HG02970 (cell line): ENCODE measurements at regions not wholly inside any gene's neighbourhood (a gene's known extent, or its start where the extent isn't known, plus 50 kb on each side); places are given as distances from the start of the nearest gene placed in this dataset.
A peak's percentile ranks its signal among the peaks of the same experiment; 100 is the strongest.

ENCODE experiments used
- ATAC-seq: cut with Tn5 transposase; IDR thresholded peaks from one replicate; pipeline ENCODE4 v1.9.1; 2021; ENCODE audit warnings: mild to moderate bottlenecking, moderate library complexity, moderate number of reproducible peaks; ENCODE audit not compliant: unreplicated experiment, low FRiP score

- no peak for ATAC-seq
Measured at GRCh38 chr13:80047406-80047805, 293.5 kb downstream of the SPRY2 start.

DNA sequence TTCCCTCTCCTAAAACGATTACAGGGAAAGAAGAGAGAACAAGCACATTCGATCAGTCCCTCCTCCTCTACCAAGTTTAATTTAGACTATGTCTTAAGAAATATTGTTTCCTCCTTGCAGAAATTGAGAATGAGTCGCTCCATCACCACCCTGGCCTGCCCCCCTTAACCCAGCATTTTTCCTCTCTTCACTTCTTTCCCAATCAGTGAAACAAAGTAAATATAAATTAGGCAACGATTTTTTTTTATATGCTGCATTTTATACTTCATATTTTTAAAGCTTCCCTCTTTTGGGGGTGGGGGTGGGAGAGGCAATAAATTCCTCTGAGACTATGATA lies 300.0 kb downstream of the SPRY2 start:
- no peak for ATAC-seq

DNA sequence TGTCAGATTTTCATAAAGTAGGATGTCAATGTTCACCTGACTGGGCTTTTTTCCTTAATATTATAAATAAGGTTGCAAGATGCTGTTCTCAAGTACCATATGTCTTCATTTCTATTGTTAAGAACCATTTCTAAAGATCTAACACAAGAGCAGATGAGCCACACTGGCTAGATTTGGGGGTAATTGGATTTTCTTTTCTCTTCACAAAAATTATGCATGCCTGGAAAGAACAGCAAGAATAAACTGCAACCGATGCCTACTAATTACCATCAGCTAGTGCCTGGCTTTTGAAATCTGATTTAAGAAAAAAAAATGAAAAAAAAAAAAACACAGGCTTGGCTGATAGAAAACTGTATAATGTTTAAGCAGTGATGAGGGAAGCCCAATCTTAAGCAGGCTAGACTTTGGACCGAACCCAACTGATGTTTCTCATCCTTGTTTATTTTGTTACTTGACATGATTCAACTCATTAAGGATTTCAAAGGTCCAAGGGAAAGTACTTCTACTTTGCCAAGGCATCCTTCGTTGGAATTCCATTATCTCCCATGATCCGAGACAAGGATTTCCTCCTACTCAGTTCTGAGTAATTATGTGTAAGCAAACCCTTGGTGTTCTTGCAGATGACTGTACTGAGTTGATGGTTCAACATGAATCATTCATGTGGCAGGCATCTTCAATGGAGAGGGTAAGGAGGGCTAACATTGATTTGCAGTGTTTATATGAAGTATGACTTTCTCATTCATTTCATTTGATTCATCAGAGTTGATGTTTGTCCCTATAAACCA lies 300.5 kb downstream of the SPRY2 start:
- ATAC-seq = no peak

GRCh38 chr13:80039000-80039399 lies 301.9 kb downstream of the SPRY2 start:
- no peak for ATAC-seq

DNA sequence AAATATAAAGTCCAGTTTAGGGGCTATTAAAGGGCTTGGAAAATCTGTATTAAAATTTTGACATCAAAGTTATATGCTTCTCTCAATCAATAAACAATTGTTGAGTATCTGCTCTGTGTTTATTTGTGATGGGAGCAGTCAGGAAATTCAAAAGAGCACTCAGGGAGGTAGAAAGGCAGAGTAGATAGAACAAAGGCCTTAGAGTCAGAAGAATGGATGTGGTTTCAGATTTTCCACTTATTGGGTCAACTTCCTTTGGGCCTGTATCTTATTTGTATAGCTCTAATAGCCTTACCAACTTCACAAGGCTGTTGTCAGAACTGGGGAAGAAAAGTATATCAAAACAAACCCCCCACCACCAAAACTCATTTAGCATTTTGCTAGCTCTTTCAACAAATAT lies 302.6 kb downstream of the SPRY2 start:
- no peak for ATAC-seq

- no peak for ATAC-seq
Measured at GRCh38 chr13:80037505-80037888, 303.4 kb downstream of the SPRY2 start.

GRCh38 chr13:80036845-80037504 lies 304.0 kb downstream of the SPRY2 start:
- ATAC-seq = peak; percentile 57

DNA sequence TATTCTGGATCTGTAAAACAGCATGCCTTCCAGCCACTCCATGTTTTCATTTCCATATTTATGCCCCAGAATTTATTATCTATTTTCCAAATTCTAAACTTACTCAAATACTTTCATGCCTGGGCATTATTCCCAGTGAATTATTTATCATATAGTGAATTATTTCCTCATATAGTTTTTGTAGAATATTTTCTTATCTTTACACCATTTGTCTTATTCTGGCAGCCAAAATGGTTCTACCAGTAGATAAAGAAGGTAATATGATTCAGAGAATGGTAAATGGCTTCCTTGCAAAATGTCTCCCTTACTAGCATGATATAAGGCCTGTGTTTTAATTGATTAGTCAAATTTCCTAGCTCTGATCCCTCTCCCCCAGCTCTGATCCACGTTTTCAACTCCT lies 305.8 kb downstream of the SPRY2 start:
- ATAC-seq = no peak

DNA sequence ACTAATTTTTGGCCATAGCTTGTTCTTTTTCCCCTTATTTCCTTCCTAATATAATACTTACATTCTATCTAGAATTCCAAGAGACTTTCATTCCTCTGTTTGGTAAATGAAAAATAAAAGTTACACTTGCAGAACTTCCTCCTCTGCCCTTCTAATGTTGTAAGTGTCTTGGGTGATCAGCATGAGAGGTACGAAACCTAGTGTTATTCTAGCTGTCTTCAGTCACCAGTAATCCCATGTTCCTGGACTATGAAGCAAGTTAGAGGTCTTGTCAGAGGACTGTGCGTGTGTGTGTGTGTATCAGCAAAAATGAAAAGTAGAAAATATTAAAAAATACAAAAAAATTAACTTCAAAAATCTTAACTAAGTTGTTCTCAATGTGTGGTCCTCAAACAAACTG lies 307.0 kb downstream of the SPRY2 start:
- no peak for ATAC-seq

- no peak for ATAC-seq
Measured at GRCh38 chr13:80033286-80033685, 307.6 kb downstream of the SPRY2 start.

- no peak for ATAC-seq
Measured at GRCh38 chr13:80030491-80030890, 310.4 kb downstream of the SPRY2 start.

DNA sequence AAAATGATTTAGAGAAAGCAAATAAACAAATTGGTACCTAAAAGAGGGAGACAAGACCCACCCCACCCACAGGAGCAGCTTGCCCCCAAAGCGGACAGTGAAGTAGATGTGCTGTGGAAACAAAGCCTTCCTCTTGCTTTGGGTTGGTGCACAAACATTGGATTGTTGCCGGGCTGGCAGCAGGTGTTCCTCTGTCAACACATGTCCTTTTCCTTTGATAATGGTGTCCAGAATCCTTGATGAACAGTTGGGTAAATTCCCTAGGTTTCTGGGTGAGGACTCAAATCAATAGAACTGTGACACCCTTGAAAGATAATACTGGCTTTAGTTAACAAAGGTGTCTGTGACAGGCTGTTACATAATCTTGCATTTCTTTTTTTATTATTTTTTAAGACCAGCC lies 311.8 kb downstream of the SPRY2 start:
- no peak for ATAC-seq

GRCh38 chr13:80022146-80022545 lies 318.8 kb downstream of the SPRY2 start:
- ATAC-seq = no peak

DNA sequence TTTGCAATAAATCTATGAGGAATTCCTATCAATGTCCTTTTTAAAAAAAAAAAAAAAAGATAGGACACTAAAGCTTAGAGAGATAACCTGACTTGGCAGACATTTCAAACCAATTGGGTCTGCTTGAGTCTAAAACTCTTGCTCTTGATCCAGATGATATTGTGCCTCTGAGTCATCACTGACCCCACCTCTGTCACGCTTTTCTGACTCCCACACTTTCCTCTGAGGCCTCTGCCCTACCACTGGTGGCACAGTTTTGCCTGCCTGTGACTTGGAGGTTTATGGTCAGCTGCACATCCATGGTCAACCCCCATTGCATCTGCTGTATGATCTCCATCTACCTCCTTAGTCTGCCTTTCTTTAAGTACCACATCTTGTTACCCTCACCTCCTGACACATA lies 328.7 kb downstream of the SPRY2 start:
- ATAC-seq = no peak

- no peak for ATAC-seq
Measured at GRCh38 chr13:80011448-80012212, 329.3 kb downstream of the SPRY2 start.

GRCh38 chr13:80010846-80011245 lies 330.1 kb downstream of the SPRY2 start:
- ATAC-seq = no peak

GRCh38 chr13:80010286-80010831 lies 330.6 kb downstream of the SPRY2 start:
- ATAC-seq = no peak

DNA sequence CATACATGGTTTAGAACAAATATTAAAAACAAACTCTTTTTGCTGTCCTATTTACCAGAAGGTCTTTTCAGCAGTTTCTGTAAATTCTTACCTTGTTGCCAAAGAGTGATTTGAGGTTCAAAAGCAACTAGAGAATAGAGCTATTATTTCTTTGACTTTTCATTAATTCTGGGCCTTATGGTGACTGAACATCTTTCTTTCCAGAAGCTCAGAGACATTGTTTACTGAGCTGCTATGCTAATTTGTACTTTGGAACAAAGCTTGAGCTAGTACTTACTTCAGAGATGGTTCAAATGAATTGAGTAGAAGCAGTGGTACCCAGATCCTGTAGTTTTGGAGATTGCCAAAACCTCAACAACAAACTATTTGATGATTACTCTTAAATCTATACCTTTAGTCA lies 331.2 kb downstream of the SPRY2 start:
- ATAC-seq = no peak

GRCh38 chr13:80006940-80007339 lies 334.0 kb downstream of the SPRY2 start:
- ATAC-seq = no peak

- no peak for ATAC-seq
Measured at GRCh38 chr13:80001510-80001842, 339.4 kb downstream of the SPRY2 start.

- ATAC-seq = no peak
Measured at GRCh38 chr13:80000684-80001509, 340.0 kb downstream of the SPRY2 start.
